ENCODE measurements at regions not wholly inside any gene's neighbourhood (a gene's known extent, or its start where the extent isn't known, plus 50 kb on each side); places are given as distances from the start of the nearest gene placed in this dataset.

DNA sequence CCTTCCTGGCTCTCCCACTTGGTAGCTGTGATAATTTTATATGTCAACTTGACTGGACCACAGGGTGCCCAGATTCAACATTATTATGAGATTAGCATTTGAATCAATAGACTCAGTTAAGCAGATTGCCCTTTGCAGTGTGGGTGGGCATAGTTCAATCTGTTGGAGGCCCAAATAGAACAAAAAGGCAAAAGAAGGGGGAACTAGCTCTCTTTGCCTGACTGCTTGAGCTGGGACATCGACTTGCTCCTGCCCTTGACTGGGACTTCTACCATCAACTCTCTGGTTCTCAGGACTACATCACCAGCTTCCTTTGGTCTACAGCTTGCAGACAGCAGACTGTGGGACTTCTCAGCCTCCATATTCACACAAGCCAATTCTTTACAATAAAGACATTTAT, 1189.2 kb downstream of the BCL11B start:
- no peaks in the 10 kb centered on the region for H3K27me3 ChIP-seq (replicated peaks; ENCODE audit: insufficient read depth)
- no peak for ATAC-seq (ENCODE audit: insufficient number of reproducible peaks, low FRiP score, low read depth)
- H3K4me3 ChIP-seq, result no peak overlapping the region
- no peaks in the 10 kb centered on the region for H3K36me3 ChIP-seq
- H3K4me1 ChIP-seq (ENCODE audit: control insufficient read depth in 1 of 2, low read depth in 2 of 2), result no peaks in the 10 kb centered on the region
- no peaks in the 10 kb centered on the region for H3K9me3 ChIP-seq
- no peak for TF ChIP-seq CTCF (IDR thresholded peaks at IDR 0.05)
- H3K27ac ChIP-seq, result no peak overlapping the region
- DNase-seq (ENCODE audit: low spot score), result no peak

GRCh38 chr14:98085751-98086150, 1186.2 kb downstream of the BCL11B start:
- Histone ChIP-seq H3K27ac (no peak overlapping the region), H3K9me3 (no peaks in the 10 kb centered on the region), H3K4me1 (ENCODE audit: control insufficient read depth in 1 of 2, low read depth in 2 of 2) (no peaks in the 10 kb centered on the region), H3K4me3 (no peak overlapping the region), H3K36me3 (no peaks in the 10 kb centered on the region), H3K27me3 (replicated peaks; ENCODE audit: insufficient read depth) (no peaks in the 10 kb centered on the region)
- DNase-seq (ENCODE audit: low spot score) (no peak), ATAC-seq (ENCODE audit: insufficient number of reproducible peaks, low FRiP score, low read depth) (no peak)
- no peak for TF ChIP-seq CTCF (IDR thresholded peaks at IDR 0.05)

- ATAC-seq (ENCODE audit: insufficient number of reproducible peaks, low FRiP score, low read depth) (no peak), DNase-seq (ENCODE audit: low spot score) (no peak)
- H3K4me3 ChIP-seq, result no peak overlapping the region
- no peaks in the 10 kb centered on the region for H3K36me3 ChIP-seq
- no peaks in the 10 kb centered on the region for H3K4me1 ChIP-seq (ENCODE audit: control insufficient read depth in 1 of 2, low read depth in 2 of 2)
- H3K9me3 ChIP-seq, result no peaks in the 10 kb centered on the region
- H3K27me3 ChIP-seq (replicated peaks; ENCODE audit: insufficient read depth), result no peaks in the 10 kb centered on the region
- TF ChIP-seq CTCF (IDR thresholded peaks at IDR 0.05), result no peak
- no peak overlapping the region for H3K27ac ChIP-seq
These were observed 1178.9 kb downstream of the BCL11B start for GRCh38 chr14:98093111-98093510.

DNA sequence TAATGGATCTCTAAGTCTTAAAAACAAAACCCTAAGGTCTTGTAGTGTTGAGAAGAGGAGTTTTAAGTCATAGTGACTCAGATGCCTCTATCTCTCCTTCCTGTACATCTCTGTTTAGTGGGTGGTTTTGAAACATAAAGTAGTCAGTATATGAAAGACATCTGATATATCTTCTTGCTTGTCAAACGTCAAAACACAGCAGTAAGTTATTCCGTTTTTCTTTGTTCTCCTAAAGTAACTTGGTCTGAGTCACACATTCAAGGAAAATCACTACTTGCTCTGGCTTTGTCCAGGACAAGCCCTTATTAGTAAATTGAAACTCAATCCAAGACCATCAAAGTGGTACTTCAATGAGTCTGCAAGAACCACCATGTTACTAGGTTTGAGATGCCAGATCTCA, 1172.5 kb downstream of the BCL11B start:
- DNase-seq (ENCODE audit: low spot score), result no peak
- Histone ChIP-seq H3K4me3 (no peak overlapping the region), H3K9me3 (no peaks in the 10 kb centered on the region), H3K27ac (no peak overlapping the region), H3K27me3 (replicated peaks; ENCODE audit: insufficient read depth) (no peaks in the 10 kb centered on the region), H3K36me3 (no peaks in the 10 kb centered on the region), H3K4me1 (ENCODE audit: control insufficient read depth in 1 of 2, low read depth in 2 of 2) (no peaks in the 10 kb centered on the region)
- no peak for TF ChIP-seq CTCF (IDR thresholded peaks at IDR 0.05)
- no peak for ATAC-seq (ENCODE audit: insufficient number of reproducible peaks, low FRiP score, low read depth)

GRCh38 chr14:98101323-98101722, 1170.7 kb downstream of the BCL11B start:
- TF ChIP-seq CTCF (IDR thresholded peaks at IDR 0.05), result no peak
- Histone ChIP-seq H3K4me3 (no peak overlapping the region), H3K4me1 (ENCODE audit: control insufficient read depth in 1 of 2, low read depth in 2 of 2) (no peaks in the 10 kb centered on the region), H3K36me3 (no peaks in the 10 kb centered on the region), H3K27me3 (replicated peaks; ENCODE audit: insufficient read depth) (no peaks in the 10 kb centered on the region), H3K9me3 (no peaks in the 10 kb centered on the region), H3K27ac (no peak overlapping the region)
- DNase-seq (ENCODE audit: low spot score) (no peak), ATAC-seq (ENCODE audit: insufficient number of reproducible peaks, low FRiP score, low read depth) (no peak)
